HG03159 (cell line): ENCODE measurements at regions not wholly inside any gene's neighbourhood (a gene's known extent, or its start where the extent isn't known, plus 50 kb on each side); places are given as distances from the start of the nearest gene placed in this dataset.
"Not testable (repeated sequence)": the region's sequence is repeated elsewhere in the genome, so short reads cannot be mapped to it uniquely, and the experiment has no call there.

Experiments used
- ATAC-seq: cut with Tn5 transposase; IDR thresholded peaks from one replicate; pipeline ENCODE4 v1.9.1; 2021; ENCODE audit warnings: mild to moderate bottlenecking, moderate library complexity; ENCODE audit not compliant: unreplicated experiment

DNA sequence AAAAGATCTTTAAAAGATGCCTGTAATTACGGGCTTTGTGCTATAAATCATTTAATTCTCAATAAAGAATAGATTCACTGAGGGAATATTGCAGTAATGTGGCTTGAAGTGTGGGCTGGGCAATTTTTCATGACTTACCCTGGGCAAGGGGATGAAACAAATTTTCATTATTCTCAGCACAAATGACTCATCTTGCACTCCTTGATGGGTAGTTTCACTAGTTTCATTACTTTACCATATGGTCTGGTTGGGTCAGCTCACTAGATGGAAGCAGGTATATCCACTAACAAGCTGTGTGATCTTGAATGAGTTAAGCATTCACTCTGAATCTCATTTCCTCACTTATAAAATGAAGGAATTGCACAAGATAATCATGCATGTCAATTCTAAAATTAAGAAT, 234.3 kb downstream of the ABCC12 start:
- ATAC-seq: no peak

DNA sequence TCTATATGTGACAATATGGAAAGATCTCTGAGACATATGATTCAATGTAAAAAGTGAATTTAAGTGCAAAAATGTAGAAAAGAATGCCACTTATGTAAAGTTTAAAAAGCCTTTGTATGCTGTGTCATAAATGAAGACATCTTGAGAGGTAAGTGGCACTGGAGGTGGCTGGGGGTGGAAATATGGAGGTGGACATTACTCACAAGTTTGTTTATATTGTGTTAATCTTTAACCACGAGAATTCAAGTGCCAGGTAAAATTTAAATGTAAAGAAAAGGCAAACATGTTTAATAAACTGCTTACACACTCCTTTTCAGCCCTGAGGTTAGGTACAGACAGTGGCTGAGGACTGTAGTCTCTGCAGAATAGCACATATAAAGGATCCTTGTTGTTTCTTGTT, 235.1 kb downstream of the ABCC12 start:
- no peak for ATAC-seq

DNA sequence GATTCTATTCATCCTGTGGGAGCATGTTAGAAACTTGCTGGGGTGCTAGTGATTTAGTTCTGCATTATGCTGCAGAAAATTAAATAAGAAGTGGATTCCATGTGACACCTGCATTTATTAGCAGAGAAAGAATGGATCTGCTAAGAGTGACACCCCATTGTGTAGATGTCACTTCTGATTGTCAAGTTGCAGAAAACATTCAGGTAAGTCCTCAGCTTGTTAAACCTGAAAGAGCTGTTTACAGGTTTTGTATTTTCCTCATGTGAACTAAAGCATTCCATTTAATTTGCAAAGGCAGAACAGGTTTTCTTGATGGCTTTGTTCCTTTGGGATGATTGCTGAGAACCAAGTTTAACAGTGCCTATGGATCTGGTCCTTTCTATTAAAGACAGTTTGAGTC, 238.7 kb downstream of the ABCC12 start:
- no peak for ATAC-seq

DNA sequence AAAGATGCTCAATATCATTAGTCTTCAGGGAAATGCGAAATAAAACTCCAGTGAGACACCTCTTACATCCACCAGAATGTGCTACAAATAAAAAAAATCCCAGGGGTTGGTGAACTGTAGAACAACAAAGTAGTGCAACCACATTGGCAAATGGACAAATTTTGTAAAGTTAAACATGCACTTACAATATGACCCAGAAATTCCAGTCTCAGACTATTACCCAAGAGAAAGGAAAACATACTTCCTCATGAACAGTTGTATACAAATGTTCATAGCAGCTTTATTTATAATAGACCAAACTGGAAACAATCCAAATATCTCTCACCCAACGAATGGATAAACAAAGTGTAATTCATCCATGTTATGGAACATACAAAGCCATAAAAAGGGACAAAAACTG, 239.5 kb downstream of the ABCC12 start:
- no peak for ATAC-seq

DNA sequence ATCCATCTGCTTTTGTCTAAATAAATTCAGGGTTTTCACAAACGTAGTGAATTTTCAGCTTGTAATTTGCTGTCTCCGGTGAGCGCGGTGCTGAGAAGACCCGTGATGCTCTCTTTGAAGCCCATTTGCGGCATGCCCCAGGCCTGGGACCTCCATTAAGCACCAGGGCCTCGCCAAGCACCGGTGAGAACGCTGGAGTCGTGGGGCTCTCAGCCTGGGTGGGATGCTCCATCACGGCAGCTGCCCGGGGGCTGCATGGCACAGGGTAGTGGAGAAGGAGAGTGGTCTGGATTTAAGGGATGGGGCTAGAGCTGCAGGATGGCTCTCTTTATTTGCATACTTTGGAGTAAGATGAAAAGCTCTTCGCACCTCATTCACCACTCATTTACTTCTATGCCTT, 248.7 kb downstream of the ABCC12 start:
- no peak for ATAC-seq

DNA sequence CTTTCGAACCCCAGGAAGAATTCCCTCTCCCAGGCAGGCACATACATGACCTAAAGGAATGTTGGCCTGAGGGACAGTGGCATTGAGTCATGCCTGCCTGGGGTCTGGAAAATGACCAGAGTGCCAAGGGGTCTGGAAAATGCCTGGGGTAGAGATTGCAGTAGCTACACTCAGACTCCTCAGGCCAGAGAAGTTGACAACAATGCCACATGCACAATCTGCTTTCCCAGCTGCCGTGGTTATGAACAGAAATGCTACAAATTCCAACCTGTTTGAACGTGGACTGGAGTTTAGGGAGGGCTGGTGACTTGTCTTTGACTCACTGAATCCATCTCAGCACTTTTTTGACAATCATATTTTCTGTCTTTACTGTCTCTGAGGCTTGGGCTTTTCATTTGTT, 250.0 kb downstream of the ABCC12 start:
- ATAC-seq: no peak

DNA sequence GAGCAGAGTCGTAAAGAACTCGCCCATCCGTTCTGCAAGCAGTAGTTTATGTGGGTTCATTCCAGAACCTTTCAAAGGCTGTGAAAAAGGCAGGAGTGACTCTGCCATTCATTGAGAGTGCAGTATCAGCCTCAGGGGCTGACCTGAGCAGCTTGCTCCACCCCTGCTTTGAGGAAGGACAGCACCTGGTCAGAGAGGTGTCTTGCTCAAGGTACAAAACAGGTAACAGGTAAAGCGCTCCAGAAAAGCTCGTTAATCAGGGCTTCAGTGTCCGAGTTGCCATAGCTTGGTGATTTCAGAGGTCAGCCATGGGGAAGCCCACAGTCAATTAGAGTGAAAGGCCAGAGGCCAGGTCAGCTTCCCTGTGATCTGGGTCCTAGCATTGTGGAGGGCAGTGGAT, 251.1 kb downstream of the ABCC12 start:
- no peak for ATAC-seq

DNA sequence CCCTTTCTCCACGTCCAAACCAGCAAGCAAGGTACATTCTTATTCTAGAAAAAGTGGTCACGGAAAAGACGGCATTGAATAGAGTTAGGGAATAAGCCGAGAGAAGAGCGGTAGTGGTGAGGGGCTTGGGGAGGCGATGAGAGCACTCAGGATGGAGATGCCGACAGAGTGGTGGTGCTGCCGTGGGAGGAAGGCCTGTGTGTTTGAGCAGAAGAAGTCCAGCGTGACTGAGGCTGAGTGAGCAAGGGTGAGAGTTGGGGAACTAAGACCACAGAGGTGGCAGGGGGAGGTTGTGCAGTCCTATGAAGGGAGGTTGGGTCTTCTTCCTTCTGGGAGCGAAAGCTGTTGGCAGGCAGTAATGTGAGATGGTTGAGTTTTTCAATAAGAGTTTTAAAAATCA, 252.3 kb downstream of the ABCC12 start:
- no peak for ATAC-seq

DNA sequence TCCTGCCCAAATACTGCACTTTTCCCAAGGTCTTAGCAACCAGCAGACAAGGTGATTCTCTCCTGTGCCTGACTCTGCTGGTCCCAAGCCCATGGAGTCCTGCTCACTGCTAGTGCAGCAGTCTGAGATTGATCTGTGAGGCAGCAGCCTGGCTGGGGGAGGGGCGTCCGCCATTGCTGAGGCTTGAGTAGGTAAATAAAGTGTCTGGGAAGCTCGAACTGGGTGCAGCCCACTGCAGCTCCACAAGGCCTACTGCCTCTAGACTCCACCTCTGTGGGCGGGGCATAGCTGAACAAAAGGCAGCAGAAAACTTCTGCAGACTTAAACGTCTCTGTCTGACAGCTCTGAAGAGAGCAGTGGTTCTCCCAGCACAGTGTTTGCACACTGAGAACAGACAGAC, 258.7 kb downstream of the ABCC12 start:
- ATAC-seq: not testable (repeated sequence)

DNA sequence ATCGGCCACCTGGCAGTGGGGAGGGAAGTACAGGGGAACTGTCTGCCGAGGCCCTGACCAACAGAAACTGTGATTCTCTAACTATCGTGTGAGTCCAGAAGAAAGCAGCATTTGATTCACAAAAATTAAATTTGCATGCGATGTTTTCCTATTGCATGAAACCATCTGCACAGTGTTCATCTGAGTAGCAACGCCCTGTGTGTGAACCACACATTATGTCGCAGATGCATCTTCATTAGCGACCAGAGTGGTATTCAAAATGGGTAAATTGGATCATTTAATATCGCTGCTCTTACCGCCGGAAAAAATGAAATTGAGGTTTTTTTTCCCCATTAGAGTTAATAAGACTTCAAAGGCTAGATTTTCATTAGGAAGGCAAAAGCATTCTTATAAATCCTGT, 260.6 kb downstream of the ABCC12 start:
- ATAC-seq: no peak

DNA sequence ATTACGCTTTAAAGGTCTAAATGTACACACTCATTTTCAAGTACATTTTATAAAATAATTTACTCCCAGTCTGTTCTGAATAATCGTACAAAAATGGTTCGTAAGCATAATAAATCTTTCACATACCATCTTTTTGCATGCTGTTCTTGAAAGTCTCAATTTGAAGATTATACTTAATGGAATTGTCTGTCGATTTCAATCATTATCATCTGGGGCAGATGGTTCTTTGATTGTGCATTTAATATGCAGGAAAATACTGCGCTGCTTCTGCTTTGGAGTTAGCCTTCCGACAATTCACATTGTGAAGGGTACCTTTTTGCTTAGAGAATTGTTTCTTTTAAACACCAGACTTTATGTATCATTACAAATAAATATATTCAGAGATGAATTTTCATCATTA, 262.8 kb downstream of the ABCC12 start:
- ATAC-seq: no peak

DNA sequence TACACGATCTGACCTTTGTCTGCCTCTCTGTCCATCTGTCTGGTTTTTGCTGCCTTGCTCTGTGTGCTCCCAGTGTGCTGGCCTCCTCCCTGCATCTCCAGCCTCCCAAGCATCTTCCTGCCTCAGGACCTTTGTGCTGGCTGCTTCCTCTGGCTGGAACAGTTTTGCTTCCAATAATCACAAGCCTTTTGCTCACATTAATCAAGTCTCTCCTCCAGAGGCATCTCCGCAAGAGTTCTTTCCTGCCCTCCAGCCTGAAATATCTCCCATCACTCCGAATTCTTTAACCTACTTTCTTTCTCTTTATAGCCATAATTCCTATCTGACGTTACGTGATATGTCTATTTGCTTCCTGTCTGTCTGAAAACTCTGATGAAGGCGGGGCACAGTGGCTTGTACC, 267.1 kb downstream of the ABCC12 start:
- ATAC-seq: no peak

DNA sequence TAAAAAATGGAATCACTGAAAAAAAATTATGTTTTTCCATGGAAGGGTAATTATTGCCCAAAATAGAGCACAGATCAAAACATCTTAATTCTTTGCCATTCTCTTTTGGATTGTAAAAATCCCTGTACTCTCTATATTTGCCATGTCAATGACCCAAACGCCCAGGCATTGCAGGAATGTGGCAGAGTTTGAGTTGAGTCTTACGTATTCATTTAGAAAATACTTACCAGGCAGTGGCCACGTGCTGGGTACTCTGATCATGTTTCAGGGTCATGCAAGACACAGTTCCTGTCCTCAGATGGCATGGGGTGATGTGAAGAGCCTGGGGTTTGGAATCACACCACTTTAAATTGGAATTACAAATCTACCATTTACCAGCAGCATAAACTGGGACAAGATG, 267.7 kb downstream of the ABCC12 start:
- ATAC-seq: no peak

DNA sequence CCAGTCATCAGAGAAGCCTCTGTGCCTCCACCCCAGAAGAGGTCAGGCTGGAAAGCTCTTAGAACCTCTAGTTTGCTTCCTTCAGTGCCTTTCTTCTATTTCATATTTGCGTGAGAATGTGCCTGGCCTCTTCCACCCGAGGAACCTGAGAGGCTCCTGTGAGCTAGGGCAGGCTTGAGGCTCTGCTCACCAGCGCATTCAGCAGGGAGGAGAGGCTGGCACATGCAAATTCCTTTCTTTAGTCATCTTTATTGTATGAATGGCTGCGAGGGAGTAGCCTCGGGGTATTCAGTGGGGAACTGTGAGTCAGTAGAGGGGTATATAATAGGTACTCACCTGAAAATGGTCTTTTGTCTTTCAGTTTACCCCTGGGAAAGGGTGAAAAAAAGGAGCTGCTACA, 268.3 kb downstream of the ABCC12 start:
- ATAC-seq: no peak

DNA sequence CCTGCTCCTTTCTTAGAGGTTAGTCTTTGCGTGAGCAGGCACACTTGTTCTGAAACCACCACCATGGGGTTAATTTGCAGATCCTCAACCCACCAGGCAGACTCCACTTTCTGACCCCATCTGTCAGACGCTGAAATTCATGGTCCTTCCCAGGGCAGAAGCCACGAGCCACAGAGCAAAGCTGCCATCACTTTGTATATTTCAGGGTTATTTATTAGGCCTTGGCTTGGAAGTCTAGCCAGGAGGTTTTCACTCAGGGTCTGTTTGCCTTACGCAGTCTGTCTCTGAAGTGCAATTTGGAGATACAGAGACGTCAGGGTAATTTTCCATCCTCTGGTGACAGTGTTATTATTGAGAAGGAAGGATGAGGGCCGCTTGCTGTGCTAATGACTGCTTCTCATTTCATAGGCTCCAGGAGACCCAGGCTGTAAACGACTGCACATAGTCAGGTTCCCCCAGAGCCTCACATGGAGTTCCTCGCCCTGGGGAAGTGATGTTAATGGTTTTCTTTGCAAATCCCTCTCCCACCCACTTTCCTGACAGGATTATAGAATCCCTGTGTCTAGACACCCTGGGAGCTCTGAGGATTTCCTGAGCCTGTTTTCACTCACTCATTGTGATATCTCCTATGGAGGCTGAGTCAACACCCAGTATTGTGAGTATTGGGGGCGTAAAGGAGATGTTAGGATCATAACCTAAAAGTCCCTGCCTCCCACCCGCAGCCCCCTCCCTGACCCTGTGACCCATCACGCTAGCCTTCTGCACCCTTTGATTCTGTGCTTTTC, 269.0 kb downstream of the ABCC12 start:
- ATAC-seq: no peak

DNA sequence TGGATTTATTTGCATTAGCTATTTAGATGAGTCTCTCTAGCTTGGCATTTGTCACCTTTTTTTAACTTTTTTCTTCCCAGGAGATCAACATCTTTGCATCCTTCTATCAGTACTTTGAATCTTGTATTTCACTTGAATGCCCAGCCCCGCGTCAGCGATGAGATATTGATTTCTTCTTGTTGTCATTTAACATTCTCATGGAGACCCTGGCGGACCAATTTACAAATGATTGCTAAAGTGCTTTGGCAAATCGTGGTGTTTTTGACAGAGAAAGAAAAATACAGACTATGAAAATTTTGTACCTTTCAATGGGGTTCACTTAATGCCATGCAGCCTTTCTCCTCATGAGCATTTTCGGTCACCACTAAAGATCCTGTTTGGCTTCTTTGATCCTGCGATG, 269.7 kb downstream of the ABCC12 start:
- no peak for ATAC-seq

DNA sequence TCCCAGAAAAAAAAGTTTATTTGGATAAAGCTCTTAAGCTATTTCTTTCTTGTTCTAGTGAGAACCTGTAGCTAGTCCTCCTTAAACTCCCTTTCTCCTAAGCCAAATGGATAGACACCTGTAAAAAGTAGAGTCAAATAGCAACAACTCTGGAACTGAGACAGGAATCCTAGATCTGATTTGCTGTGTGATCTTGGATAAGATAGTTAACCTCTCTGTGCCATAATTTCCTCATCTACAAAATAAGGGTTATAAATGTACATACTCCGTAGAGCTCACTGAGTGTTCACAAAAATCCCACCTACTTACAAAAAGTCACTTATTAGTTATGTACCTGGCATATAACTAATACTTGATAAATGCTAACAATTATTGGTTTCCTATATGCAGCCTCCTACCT, 270.3 kb downstream of the ABCC12 start:
- no peak for ATAC-seq

DNA sequence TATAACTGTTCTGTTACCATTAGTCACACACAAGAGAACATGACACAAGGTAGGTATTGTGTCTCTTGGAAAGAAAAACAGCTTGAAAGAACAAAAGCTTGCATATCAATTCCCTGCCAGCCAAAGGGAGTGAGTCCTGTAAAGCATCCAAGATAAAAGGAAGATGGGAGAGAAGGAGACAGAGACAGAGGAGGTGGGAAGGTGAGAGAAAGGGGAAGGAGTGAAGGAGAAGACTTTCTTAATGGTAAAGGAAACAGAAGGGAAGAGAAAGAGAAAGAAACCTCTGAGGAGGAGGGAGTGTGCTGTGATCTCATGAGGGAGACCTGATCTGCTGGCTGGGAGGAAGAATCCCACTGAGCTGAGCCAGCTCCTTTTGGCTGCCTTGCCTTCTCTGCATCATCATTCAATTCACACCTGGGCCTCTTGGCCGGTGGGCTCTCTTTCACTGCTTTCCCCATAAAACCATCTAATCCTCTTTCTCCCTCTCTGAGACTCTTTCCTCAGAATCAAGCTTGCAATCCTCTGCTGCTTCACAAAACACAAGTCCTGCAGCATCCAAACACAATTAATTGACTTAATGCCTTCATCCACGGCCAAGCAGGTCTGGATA, 271.6 kb downstream of the ABCC12 start:
- ATAC-seq: no peak

DNA sequence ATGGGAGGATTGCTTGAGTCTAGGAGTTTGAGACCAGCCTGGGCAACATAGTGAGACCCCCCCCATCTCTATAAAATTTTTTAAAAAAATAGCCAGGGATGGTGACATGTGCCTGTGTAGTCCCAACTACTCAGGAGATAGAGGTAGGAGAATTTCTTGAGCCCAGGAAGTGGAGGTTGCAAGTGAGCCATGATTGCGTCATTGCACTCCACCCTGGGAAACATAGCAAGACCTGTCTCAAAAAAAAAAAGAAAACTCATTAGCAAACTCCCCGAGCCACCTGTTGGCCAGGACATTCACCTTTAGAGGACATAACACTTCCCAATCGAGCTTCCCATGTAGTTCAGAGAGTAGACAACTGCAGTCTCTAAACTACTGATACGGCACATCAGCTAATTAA, 274.2 kb downstream of the ABCC12 start:
- ATAC-seq: no peak

DNA sequence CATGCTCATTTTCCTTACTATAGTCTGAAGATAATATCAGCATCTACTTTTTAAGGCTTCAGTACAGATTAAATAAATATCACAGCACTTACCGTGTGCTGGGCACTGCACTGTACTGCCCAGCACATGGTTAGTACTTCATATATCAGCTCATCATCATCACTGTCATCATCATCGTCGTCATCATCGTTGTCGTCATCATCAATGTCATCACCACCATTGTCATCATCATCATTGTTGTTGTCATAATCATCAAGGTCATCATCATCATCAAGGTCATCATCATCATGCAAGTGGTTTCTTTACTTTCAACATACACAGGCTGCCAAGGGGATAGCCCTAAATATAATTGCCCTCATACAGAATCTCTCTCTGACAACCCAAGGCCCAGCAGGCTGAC, 275.1 kb downstream of the ABCC12 start:
- ATAC-seq: no peak

DNA sequence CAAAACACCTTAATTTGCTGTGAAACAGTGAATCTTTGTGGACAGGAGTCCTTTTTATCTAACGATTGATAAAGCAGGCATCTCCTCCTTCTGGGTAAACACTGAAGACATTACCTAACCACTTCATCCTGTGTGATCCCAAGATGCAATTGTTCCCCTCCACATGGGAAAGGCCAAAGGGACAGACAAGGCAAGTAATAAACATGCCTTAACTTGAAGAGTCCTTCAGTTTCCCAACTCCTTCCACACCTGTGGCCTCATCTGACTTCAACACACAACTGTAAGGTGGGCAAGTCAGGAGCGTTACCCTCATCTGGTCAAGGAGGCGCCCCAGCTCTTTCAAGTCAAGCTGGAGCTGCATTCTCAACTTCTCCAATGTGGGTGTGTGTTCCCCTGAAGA, 278.6 kb downstream of the ABCC12 start:
- ATAC-seq: no peak

DNA sequence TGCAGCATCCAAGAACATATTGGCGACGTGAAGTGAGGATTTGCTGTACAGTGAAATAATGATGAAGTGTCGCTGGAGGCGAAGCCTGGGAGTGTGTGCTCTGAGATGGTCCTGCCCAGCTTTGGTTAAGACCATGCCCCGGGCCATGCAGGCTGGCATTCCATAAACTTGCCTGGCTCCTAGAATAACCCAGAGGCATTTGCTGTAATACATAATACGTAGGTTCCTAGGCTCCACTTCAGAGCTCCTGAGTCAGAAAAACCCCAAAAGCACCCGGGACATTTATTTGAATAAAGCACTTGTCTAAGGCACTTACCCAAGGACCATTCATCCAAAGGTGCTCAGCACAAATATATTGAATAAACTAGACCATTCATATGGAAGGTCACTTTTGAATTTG, 279.3 kb downstream of the ABCC12 start:
- ATAC-seq: no peak

DNA sequence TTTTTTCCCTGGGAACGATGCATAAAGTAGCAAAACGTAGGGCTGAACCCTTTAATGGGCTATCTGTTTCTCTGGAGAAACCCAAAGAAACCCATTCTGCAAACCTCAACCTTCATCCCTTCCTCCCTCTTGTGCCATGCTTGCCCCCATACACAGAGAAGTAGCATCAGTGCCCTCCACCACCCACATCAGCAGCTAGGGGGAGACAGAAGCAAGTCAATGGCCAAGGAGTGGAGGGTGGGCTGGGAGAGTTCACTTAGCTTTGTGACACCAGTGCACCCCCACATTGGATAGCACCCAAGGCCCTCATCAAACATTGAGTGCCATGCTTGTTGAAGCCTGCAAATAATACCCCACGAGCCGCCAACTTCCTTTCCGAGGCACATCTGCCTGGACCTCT, 282.4 kb downstream of the ABCC12 start:
- no peak for ATAC-seq
